HuH-7.5 (cell line): ENCODE measurements at regions not wholly inside any gene's neighbourhood (a gene's known extent, or its start where the extent isn't known, plus 50 kb on each side); places are given as distances from the start of the nearest gene placed in this dataset.

Experiments used
- DNase-seq: peaks from one replicate; pipeline ENCODE4 v3.0.0; 2011; ENCODE audit warnings: low spot score

DNA sequence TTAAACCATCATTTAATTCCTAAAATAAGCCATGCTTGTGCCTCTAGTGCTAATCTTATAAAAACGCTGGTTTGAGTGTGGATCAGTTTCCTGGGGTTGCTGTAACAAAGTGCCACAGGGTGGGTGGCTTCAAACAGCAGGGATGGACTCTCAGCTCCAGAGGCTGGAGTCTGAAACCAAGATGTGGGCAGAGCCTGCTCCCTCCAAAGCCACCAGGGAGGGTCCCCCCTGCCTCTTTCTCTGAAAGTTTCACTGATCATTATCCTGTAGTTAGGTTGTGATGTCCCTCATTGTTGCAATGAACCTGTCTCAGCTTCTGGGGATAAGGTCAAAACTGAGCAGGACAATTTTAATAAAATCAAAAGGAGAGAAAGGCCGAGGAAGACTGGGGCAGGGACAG, 251.9 kb upstream of the TCERG1L start:
- DNase-seq, result no peak

DNA sequence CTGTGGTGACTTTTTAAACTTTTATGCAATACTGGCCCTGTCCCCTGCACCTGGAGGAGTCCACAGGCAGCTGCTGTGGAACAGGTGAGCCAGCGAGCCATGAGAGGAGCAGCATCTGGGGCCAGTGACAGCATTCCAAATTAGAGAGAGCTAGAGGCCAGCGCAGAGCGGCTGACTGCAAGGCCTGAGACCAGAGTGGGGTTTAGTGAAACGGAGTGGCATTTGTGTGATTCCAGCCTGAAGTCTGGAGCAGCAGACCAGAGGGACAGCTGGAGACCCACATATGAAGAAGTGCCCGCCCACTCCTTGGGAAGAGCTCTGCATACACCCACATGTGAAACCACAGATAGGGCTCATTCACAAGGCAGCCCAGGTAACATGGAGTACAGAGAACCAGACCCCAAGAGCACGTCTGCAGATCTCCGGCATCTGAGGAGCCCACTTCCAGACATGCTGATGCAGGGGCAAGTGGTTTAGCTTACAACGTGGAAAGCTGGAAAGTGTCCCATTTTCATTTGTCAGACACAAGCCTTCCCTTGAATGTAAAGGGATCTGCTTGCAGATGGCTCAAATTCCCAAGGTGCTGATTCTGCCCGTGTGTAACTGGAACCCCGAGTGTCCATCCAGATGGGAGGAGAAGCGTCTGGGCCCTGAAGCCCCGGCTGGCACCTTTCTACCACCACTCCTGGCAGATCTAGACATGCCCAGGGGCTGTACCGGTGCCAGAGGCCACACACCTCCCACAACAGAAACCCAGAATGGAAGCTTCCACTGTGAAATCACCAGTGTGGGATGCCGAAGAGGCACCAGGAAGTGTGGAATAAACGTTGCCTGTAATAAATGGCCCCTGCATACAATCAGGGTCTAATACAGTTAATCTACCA, 256.0 kb upstream of the TCERG1L start:
- DNase-seq, result no peak

DNA sequence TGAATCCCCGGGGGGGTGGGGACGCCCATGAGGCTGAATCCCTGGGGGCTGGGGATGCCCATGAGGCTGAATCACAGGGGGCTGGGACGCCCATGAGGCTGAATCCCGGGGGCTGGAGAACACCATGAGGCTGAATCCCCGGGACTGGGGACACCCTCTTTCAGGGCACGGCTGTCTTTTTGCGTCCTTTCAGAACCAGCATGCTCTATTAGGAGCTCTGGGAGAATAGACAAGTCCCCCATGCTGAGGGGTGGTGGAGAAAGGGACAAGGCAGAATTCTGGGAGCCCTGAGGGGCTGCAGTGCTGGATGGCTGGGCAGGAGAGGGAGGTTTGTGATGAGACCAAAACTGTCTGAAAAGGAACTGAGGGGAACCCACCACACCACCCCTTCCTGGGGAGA, 257.3 kb upstream of the TCERG1L start:
- no peak for DNase-seq

DNA sequence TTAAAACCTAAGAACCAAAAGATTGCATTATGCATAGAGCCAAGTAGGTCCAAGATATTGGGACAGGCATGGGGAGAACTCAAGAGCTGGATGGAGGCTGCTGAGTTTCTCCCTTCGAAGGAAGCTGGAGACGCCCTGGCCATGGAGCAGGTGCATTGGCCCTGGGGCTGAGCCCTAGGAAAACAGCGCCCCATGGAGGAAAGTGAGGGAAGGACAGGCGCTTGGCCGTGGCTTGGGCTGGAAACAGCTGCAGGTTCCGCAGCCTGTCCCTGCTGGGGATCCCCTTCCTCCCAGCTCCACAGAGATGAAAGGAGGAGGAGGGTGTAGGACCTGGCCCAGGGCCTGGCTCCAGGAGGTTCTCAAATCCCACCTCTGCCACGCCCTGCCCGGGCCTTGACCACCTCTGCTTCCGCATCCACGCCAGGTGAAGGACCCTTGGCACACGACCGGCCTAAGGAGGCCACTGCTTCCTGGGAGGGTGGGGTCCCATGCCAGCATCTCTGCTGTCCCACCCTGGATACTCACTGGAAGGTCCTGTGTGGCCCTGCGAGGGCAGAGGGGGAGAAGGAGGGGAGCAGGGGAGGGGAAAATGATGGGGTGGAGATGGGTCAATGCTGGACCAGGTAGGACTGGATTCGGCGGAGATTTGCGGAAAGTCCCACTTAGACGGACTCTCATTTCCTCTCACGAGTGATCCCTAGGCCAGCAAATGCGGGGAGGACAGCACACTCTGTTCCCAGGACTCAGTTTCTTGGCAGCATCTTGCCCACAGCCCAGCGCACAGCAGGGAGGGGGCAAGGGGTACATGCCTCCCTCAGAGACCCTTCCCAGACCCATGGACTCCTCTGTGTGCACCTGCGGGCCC, 258.6 kb upstream of the TCERG1L start:
- no peak for DNase-seq

GRCh38 chr10:131570716-131571307, 259.3 kb upstream of the TCERG1L start:
- no peak for DNase-seq

- no peak for DNase-seq
Measured at GRCh38 chr10:131571346-131571745, 259.8 kb upstream of the TCERG1L start.

DNA sequence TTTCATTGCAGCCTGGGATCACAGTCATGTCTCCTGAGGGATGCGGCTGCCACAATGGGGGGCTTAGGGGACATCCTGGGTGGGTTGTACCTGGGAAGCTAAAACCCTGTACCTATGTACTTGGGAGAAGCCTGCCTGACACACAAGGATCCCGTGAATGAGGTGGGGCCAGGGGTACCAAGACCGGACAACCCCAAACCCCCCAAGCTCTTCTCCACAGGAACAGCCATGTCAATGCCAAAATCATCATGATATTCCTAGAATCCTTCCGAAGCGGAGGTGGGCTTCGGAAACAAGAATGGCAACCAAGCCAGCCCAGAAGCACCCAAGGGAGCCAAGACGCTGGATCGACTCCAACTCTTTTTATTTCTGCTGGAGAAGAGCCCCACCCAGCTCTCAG, 260.3 kb upstream of the TCERG1L start:
- DNase-seq, result no peak

DNA sequence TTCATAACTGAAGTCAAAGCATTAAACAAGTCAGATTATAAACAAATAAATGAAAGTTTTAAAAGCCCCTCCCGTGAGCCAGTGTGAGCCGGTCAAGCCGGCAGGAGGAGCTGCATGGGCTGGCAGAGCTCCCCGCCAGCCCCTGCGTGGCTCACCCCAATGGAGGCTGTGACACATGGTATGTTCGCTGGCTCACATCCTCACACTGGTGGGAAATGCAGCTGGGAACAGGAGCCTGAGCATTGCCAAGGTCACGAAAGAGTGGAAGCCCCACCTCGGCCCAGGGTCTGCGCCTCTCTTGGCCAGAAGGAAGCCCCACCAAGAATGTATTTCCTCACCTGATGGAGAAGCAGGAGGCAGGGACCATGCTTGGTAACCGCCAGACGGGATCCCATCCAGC, 261.7 kb upstream of the TCERG1L start:
- DNase-seq, result no peak

DNA sequence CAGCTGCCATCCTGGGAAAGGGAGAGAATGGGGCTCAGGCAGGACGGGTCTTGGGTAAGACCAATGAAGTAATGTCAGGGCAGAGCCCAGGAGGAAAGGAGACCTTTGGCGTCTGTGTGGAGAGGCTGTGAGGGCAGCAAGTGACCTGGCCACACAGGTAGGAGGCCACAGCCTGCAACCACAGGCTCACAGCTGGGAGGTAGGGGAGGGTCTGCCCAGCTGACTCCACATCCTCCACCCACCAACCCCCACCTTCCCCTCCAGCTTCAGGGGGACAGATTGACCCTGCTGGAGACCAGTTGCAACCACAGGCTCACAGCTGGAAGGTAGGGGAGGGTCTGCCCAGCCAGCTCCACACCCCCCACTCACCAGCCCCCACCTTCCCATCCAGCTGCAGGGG, 262.2 kb upstream of the TCERG1L start:
- no peak for DNase-seq

DNA sequence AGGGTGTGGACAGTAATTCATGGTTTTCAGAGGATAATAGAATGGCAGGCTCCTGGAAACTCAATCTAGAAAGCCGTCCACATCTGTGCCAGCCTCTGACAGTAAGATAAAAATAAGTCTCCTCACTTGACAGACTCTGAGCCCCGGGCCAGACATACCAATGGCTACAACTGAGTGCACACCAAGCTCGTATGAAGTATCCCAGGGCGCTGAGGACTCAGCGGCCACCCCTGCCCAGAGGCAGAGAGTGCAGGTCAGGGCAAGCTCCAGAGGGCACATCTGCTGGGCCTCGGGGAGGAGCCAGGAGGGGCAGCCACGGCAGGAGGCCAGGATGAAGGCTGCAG, 262.8 kb upstream of the TCERG1L start:
- no peak for DNase-seq

- DNase-seq, result no peak
Measured at GRCh38 chr10:131574707-131575430, 263.3 kb upstream of the TCERG1L start.

- DNase-seq, result no peak
Measured at GRCh38 chr10:131575877-131576276, 264.4 kb upstream of the TCERG1L start.

- DNase-seq, result no peak
Measured at GRCh38 chr10:131576341-131577177, 265.0 kb upstream of the TCERG1L start.

DNA sequence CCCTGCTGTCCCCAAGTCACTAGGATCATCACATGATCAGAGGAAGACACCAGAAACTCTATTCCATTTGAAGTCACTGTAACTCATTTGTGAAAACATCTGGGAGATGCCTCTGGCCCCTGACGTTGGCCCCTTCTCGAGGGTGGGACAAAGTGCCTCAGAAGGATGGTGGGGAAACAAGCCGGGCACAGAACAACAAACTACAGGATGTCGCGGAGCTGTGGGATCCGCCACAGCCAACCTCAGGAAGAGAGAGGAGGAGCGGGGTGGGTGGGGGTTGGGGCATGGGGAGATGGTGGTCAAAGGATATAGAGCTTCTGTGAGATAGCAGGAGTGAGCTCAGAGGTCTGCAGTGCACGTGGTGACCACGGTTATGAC, 265.6 kb upstream of the TCERG1L start:
- no peak for DNase-seq

DNA sequence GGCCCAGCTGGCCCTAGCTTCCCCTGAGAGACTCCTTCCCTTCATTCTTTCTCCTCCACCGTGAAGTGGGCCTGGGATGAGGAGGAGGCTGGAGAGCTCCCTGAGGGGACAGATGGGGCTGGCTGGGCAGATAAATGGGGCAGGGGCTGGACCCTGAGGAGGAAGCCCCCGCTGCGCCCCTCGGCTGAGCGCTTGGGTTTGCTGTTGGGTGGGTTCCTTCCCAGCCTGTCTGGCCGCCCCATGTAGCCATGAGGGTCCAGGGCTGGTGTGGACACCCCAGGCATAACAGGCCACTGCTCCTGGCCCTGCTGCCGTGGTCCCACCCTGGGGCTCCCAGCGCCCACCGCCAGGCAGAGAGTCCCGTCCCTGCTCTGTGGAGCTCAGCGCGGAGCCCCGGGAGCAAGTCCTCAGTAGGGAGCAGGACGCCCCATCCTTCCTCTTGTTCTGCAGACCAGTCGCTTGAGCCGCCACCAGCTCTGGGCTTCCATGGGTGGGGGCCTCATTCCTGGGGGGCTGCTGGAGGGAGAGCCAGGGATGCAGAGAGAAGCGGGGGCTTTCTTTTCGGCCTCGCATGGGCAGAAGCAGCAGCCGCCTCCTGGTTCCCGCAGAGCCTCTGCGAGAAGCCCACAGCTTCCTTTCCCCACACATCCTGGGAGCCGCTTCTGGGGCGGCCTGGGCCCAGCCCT, 266.4 kb upstream of the TCERG1L start:
- no peak for DNase-seq

DNA sequence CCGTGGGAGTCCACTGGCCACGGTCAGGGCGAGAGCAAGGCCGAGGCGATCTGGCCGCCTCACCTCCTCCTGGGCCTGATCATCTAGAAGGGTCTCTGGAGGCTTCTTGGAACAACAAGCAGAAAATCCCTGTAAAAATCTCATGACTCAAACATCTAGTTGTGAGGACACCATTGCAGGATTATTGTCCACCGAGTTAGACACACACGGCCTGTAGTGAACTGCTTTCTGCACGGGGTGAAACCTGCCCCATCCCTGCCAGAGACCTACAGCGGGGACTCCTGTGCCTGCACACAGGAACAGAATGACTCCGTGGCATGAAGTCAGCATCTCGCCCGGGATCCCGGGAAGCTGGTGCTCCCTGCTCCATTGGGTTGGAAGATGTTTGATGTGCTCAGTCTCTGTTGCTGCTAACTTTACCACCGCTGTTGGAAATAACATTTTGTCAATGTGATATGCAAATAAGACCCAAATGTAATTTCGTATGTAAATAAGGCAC, 267.0 kb upstream of the TCERG1L start:
- DNase-seq, result no peak

GRCh38 chr10:131579251-131580071, 267.9 kb upstream of the TCERG1L start:
- DNase-seq, result no peak

DNA sequence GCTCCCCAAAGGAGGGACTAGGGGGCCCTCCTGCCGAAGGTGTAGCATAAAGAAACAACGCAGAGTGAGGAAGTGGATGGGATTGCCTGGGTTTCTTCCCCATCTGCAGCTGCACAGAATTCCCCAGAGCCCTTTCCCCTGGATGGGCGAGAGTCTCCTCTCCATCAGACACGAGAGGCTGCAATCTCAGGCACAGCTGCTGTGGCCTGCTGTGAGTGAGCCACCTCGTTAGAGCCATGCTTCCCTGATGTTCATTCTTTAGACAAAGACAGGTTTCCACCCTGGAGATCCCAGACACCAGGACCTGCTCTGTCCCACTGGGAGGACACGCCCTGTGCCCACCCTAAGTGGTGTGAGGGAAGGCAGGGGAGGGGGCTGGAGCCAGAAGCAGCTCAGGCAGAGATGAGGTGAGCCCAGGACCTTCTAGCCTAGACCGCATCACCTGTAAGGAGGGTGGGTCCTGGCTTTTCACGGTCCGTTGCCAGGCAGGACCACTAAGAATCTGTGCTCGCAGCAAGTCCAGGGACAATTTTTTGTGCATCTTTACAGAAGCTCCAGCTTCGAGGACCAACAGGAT, 268.6 kb upstream of the TCERG1L start:
- no peak for DNase-seq

DNA sequence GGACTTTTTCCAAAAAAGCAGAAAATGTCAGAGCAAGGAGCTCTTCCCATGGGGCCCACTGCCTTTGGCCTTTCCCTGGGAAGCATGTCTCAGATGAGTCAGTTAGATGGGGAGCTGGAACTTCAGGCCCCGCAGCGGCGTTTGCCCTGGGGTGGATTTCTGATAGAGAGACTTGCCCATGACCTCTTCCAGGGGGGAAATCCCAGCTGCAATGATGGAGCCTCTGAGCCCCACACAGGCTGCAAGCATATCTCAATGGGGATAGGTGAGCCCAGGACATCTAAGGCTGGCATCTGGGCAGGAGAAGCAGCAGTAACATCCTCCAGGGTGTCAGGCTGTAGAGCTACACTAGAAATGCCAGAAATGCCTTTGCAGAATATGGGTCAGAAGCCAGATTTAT, 269.2 kb upstream of the TCERG1L start:
- DNase-seq, result no peak
